C4-2B (cell line): ENCODE measurements at regions not wholly inside any gene's neighbourhood (a gene's known extent, or its start where the extent isn't known, plus 50 kb on each side); places are given as distances from the start of the nearest gene placed in this dataset.

ENCODE experiments used
- H3K27ac ChIP-seq: fragments of 450-650 bp; 2 replicates; pipeline ENCODE4 v1.5.1; 2017
- ZFX ChIP-seq: fragments of 450-650 bp; IDR thresholded peaks from 2 replicates; pipeline ENCODE4 v1.6.1; 2017
- TF ChIP-seq, protein P1 (sequence below): fragments of 450-650 bp; conservative IDR thresholded peaks from 2 replicates; pipeline ENCODE4 v1.5.1; 2017; ENCODE audit warnings: mild to moderate bottlenecking

- TF ChIP-seq, protein P1, sequence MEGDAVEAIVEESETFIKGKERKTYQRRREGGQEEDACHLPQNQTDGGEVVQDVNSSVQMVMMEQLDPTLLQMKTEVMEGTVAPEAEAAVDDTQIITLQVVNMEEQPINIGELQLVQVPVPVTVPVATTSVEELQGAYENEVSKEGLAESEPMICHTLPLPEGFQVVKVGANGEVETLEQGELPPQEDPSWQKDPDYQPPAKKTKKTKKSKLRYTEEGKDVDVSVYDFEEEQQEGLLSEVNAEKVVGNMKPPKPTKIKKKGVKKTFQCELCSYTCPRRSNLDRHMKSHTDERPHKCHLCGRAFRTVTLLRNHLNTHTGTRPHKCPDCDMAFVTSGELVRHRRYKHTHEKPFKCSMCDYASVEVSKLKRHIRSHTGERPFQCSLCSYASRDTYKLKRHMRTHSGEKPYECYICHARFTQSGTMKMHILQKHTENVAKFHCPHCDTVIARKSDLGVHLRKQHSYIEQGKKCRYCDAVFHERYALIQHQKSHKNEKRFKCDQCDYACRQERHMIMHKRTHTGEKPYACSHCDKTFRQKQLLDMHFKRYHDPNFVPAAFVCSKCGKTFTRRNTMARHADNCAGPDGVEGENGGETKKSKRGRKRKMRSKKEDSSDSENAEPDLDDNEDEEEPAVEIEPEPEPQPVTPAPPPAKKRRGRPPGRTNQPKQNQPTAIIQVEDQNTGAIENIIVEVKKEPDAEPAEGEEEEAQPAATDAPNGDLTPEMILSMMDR, result no peak
- TF ChIP-seq ZFX, result no peak
- no peak overlapping the region for H3K27ac ChIP-seq
Measured at GRCh38 chr5:27217977-27218376, 179.6 kb upstream of the CDH9 start.

DNA sequence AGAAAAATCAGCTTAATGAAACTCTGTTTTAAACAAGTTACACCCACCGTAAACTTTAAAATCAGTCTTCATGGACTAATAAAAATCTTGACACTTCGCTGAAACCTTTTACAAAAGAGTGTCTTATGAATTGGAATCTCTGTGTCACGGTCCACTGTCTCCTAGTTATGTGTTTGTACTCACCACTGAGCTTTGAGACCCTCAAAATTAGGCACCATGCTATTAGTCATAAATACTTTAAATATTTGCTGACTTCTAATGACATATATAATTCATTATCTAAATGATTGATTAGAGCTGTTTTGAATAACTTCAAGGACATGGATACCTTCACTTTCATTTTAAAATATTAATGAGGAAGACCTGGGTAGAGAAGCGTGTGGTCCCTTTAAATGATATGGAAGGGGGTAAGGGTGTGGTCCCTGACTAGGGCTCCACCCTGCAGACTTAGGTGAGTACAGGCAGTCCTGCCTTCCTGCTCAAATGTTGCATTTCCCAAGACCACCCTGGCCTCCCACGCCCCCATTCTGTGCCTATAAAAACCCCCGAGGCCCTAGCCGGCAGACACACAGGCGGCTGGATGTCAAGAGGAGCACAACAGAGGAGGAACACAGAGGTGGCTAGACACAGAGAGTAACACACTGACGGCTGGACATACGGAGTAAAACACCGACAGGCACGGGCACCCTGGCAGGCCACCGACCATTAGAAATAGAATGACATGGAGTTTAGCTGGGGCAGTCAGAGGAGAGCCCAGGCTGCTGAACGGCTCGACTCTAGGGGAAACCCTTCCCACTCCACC lies 179.0 kb upstream of the CDH9 start:
- TF ChIP-seq, protein P1, result no peak
- no peak for TF ChIP-seq ZFX
- H3K27ac ChIP-seq, result no peak overlapping the region

DNA sequence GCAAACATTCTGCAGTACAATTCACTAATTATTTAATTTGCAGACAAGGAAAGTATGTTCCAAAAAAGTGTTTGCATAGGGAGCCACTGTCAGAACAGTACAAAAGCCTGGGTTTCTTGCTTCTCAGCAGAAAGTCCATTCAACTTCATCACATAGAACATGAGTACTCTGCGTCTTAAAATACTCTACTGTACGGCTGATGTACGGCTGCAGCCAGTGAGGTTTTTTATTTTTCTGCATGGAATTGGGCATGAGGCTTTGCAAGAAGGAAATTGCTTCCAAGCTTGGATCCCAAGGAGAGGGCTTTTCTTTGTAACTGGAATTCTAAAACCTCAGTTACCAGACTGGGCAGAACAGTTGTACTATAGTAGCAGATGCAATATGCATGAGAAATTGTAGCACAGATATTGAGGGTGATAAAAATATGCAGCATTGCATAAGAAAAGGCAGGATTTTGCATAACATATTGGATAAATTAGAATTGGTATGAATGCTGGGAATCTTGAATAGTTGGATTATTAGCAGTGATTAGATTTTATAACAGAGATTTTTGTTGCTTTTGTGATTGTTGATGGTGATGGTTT lies 178.1 kb upstream of the CDH9 start:
- H3K27ac ChIP-seq, result no peak overlapping the region
- TF ChIP-seq, protein P1, result no peak
- TF ChIP-seq ZFX, result no peak

- no peak for TF ChIP-seq ZFX
- TF ChIP-seq, protein P1, result no peak
- H3K27ac ChIP-seq, result no peak overlapping the region
Measured at GRCh38 chr5:27208051-27208450, 169.7 kb upstream of the CDH9 start.

DNA sequence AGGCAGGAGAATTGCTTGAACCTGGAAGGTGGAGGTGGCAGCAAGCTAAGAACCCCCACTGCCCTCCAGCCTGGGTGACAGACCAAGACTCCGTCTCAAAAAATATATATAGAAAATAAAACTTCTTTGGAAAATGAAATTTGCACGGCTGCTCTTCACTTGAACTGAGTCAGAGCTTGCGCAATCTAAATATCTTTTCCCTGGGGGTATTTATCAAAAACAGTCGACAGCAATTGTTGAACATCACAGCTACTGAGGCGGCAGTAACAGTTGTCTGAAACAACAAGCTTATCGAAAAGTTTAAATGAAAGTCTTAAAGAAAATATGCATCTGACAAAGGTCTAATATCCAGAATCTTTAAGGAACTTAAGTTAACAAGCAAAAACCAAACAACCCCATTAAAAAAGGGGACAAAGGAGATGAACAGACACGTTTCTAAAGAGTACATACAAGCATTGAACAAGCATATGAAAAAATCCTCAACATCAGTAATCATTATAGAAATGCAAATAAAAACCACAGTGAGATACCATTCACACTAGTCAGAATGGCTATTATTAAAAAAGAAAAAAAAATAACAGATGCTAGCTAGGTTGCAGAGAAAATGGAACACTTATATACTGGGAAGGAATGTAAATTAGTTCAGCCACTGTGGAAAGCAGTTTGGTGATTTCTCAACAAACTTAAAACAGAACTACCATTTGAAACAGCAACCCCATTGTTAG lies 153.6 kb upstream of the CDH9 start:
- no peak overlapping the region for H3K27ac ChIP-seq
- TF ChIP-seq, protein P1, result no peak
- no peak for TF ChIP-seq ZFX

DNA sequence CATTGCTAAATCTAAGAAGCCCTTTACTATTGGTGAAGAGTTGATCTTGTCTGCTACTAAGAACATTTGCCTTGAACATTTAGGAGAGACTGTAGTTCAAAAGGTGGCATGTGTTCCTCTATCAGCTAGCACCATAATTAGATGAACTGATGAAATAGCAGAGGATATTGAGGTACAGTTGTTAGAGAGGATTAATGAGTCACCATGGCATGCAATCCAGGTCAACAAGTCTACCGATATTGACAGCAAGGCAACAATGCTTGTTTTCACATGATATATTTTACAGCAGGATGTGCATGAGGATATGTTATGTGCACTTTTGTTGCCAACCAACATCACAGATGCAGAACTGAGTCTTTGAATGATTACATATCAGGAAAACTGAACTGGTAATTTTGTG lies 134.3 kb upstream of the CDH9 start:
- H3K27ac ChIP-seq, result no peak overlapping the region
- TF ChIP-seq ZFX, result no peak
- TF ChIP-seq, protein P1, result no peak

- no peak for TF ChIP-seq ZFX
- TF ChIP-seq, protein P1, result no peak
- no peak overlapping the region for H3K27ac ChIP-seq
Measured at GRCh38 chr5:27171761-27172261, 133.4 kb upstream of the CDH9 start.
